ENCODE measurements at regions not wholly inside any gene's neighbourhood (a gene's known extent, or its start where the extent isn't known, plus 50 kb on each side); places are given as distances from the start of the nearest gene placed in this dataset.
"Not testable (repeated sequence)": the region's sequence is repeated elsewhere in the genome, so short reads cannot be mapped to it uniquely, and the experiment has no call there.

DNA sequence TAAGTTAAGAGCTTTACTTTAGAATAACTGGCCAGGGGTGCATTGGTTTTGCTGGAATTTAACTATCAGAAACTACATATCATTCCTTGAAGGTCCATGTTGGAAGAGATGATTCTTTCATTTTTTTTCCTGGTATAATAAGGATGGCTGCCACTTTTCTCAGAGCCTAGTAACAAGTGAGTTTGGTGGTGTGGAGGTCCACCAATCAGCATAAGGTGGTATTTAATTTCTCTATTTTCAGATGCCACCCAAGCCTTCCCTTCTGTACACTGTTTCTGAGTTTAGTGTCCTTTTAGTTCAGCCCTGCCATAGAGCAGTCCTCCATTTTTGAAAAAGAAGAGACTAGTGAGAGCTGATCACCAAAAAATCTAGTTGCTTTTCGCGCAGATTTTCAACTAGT lies 386.3 kb downstream of the USP25 start:
- H3K4me1 Mint-ChIP-seq (ENCODE audit: low read depth), result no peaks in the 10 kb centered on the region
- intact Hi-C loops (cut with micrococcal nuclease), result no loop called here
- DNase-seq (ENCODE audit: low spot score), result no peak
- no peaks in the 10 kb centered on the region for H3K36me3 Mint-ChIP-seq (ENCODE audit: low read depth)
- H3K27me3 Mint-ChIP-seq (ENCODE audit: insufficient read depth), result no peaks in the 10 kb centered on the region
- no peak overlapping the region for H3K4me3 Mint-ChIP-seq
- no peak overlapping the region for H3K27ac Mint-ChIP-seq
- no peaks in the 10 kb centered on the region for H3K9me3 Mint-ChIP-seq

DNA sequence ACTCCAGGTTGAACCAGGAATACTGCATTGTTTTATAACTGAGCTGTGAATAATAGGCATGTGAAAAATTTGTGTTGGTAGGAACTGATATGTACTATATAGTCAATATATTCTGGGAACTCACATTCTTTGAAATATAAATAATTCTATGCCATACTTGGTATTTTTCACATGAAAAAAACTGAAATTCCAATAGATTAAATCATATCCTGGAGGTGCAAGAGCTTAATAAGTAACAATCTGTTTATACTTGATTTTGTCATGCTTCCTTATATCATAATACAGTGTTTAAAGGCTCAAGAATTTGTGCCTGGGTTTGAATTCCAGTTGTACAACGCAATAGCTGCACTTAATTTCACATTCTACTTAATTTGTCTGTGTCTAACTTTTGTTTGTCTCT lies 387.0 kb downstream of the USP25 start:
- Mint-ChIP-seq H3K36me3 (ENCODE audit: low read depth) (no peaks in the 10 kb centered on the region), H3K27ac (no peak overlapping the region), H3K9me3 (no peaks in the 10 kb centered on the region), H3K27me3 (ENCODE audit: insufficient read depth) (no peaks in the 10 kb centered on the region), H3K4me3 (no peak overlapping the region), H3K4me1 (ENCODE audit: low read depth) (no peaks in the 10 kb centered on the region)
- intact Hi-C loops (cut with micrococcal nuclease), result no loop called here
- no peak for DNase-seq (ENCODE audit: low spot score)

GRCh38 chr21:16117331-16117730 lies 387.5 kb downstream of the USP25 start:
- H3K27ac Mint-ChIP-seq, result no peak overlapping the region
- H3K9me3 Mint-ChIP-seq, result no peaks in the 10 kb centered on the region
- intact Hi-C loops (cut with micrococcal nuclease), result no loop called here
- H3K4me3 Mint-ChIP-seq, result no peak overlapping the region
- H3K4me1 Mint-ChIP-seq (ENCODE audit: low read depth), result no peaks in the 10 kb centered on the region
- H3K36me3 Mint-ChIP-seq (ENCODE audit: low read depth), result no peaks in the 10 kb centered on the region
- DNase-seq (ENCODE audit: low spot score), result no peak
- H3K27me3 Mint-ChIP-seq (ENCODE audit: insufficient read depth), result no peaks in the 10 kb centered on the region

- Mint-ChIP-seq H3K27me3 (ENCODE audit: insufficient read depth) (no peaks in the 10 kb centered on the region), H3K4me1 (ENCODE audit: low read depth) (no peaks in the 10 kb centered on the region), H3K9me3 (no peaks in the 10 kb centered on the region), H3K27ac (no peak overlapping the region), H3K36me3 (ENCODE audit: low read depth) (no peaks in the 10 kb centered on the region), H3K4me3 (no peak overlapping the region)
- DNase-seq (ENCODE audit: low spot score), result no peak
- intact Hi-C loops (cut with micrococcal nuclease), result no loop called here
Observed at GRCh38 chr21:16117851-16118590, 388.2 kb downstream of the USP25 start.

DNA sequence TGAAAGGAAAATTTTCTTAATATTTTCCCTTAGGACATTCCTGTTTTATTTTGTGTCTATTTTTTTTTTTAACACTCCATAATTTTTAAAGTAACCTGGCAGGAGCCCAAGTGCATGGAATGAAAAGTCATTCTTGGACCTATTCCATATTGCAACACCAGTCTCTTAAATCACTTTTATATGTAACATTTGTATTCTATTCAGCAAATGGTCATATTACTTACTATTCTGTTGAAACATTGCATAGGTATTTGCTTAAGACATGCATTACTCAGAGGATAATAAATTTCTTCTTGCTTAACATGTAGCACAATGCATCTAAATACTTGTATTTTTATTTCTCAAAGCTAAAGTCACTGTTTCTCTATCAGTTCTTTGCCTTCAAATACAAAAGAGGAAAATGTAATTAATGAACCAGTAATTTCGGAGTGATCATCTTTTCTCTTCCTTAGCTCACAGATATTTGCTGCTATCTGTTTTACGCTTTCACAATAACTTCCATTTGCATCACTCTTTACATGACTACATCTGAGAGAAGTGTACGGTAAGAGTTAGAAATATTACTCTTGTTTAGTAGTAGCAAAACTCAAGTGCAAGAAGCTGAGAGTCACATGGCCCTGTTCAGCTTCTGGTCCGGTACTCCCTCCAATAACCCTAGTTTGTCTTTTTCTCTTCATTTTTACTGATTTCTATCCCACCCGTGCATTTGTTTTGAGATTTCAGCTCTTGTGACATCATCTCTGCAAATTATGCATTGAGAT lies 394.8 kb downstream of the USP25 start:
- H3K36me3 Mint-ChIP-seq (ENCODE audit: low read depth), result no peaks in the 10 kb centered on the region
- no peaks in the 10 kb centered on the region for H3K4me1 Mint-ChIP-seq (ENCODE audit: low read depth)
- no peak overlapping the region for H3K27ac Mint-ChIP-seq
- no peaks in the 10 kb centered on the region for H3K9me3 Mint-ChIP-seq
- no peaks in the 10 kb centered on the region for H3K27me3 Mint-ChIP-seq (ENCODE audit: insufficient read depth)
- intact Hi-C loops (cut with micrococcal nuclease), result no loop called here
- DNase-seq (ENCODE audit: low spot score), result no peak
- no peak overlapping the region for H3K4me3 Mint-ChIP-seq

GRCh38 chr21:16125274-16125673 lies 395.5 kb downstream of the USP25 start:
- H3K36me3 Mint-ChIP-seq (ENCODE audit: low read depth), result no peaks in the 10 kb centered on the region
- no peaks in the 10 kb centered on the region for H3K27me3 Mint-ChIP-seq (ENCODE audit: insufficient read depth)
- H3K4me3 Mint-ChIP-seq, result no peak overlapping the region
- intact Hi-C loops (cut with micrococcal nuclease), result no loop called here
- H3K27ac Mint-ChIP-seq, result no peak overlapping the region
- no peak for DNase-seq (ENCODE audit: low spot score)
- H3K4me1 Mint-ChIP-seq (ENCODE audit: low read depth), result no peaks in the 10 kb centered on the region
- peaks cover 2% of the 10 kb centered on the region for H3K9me3 Mint-ChIP-seq

- H3K4me3 Mint-ChIP-seq; H3K4me1 Mint-ChIP-seq (ENCODE audit: low read depth); DNase-seq (ENCODE audit: low spot score); H3K27me3 Mint-ChIP-seq (ENCODE audit: insufficient read depth); intact Hi-C loops (cut with micrococcal nuclease); H3K27ac Mint-ChIP-seq; H3K36me3 Mint-ChIP-seq (ENCODE audit: low read depth): not testable (repeated sequence)
- H3K9me3 Mint-ChIP-seq, result peaks cover 11% of the 10 kb centered on the region
Observed at GRCh38 chr21:16132453-16132852, 402.7 kb downstream of the USP25 start.

DNA sequence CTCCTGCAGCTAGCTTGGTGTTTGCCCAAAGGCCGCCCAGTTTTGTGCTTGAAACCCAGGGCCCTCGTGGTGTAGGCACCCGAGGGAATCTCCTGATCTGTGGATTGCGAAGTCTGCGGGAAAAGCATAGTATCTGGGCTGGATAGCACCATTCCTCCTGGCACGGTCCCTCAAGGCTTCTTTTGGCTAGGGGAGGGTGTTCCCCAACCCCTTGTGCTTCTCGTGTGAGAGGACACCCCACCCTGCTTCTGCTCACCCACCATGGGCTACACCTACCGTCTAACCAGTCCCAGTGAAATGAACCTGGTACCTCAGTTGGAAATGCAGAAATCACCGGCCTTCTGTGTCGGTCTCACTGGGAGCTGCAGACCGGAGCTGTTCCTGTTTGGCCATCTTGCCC lies 403.5 kb downstream of the USP25 start:
- no peak overlapping the region for H3K4me3 Mint-ChIP-seq
- intact Hi-C loops (cut with micrococcal nuclease), result no loop called here
- no peaks in the 10 kb centered on the region for H3K4me1 Mint-ChIP-seq (ENCODE audit: low read depth)
- H3K27me3 Mint-ChIP-seq (ENCODE audit: insufficient read depth), result no peaks in the 10 kb centered on the region
- peaks cover 11% of the 10 kb centered on the region for H3K9me3 Mint-ChIP-seq
- no peaks in the 10 kb centered on the region for H3K36me3 Mint-ChIP-seq (ENCODE audit: low read depth)
- H3K27ac Mint-ChIP-seq, result no peak overlapping the region
- no peak for DNase-seq (ENCODE audit: low spot score)

GRCh38 chr21:16134134-16134533 lies 404.4 kb downstream of the USP25 start:
- intact Hi-C loops (cut with micrococcal nuclease), result no loop called here
- H3K9me3 Mint-ChIP-seq, result peaks cover 11% of the 10 kb centered on the region

GRCh38 chr21:16137106-16137505 lies 407.3 kb downstream of the USP25 start:
- Mint-ChIP-seq H3K27ac (no peak overlapping the region), H3K9me3 (no peaks in the 10 kb centered on the region), H3K27me3 (ENCODE audit: insufficient read depth) (no peaks in the 10 kb centered on the region), H3K4me1 (ENCODE audit: low read depth) (no peaks in the 10 kb centered on the region), H3K36me3 (ENCODE audit: low read depth) (no peaks in the 10 kb centered on the region), H3K4me3 (no peak overlapping the region)
- intact Hi-C loops (cut with micrococcal nuclease), result no loop called here
- DNase-seq (ENCODE audit: low spot score), result no peak

More at GRCh38 chr21:16134134-16134533, 404.4 kb downstream of the USP25 start:
- Mint-ChIP-seq H3K36me3 (ENCODE audit: low read depth) (no peaks in the 10 kb centered on the region), H3K4me3 (no peak overlapping the region), H3K27ac (no peak overlapping the region), H3K27me3 (ENCODE audit: insufficient read depth) (no peaks in the 10 kb centered on the region), H3K4me1 (ENCODE audit: low read depth) (no peaks in the 10 kb centered on the region)
- no peak for DNase-seq (ENCODE audit: low spot score)

DNA sequence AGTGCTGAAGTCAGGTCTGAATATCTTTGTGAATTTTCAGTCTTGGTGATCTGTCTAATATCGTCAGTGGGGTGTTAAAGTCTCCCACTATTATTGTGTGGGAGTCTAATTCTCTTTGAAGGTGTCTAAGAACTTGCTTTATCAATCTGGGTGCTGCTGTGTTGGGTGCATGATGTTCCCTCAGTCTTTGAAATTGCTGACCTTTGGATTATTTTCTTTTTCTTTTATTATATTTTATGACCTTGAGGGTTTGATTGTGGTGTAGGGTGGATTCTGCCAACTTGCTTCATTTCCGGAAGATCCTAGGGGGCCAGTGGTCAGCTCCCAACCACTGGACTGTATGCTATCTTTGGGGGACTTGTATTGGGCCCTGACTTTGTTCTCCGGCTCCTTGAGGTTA lies 415.3 kb downstream of the USP25 start:
- no peaks in the 10 kb centered on the region for H3K9me3 Mint-ChIP-seq
- H3K27me3 Mint-ChIP-seq (ENCODE audit: insufficient read depth), result no peaks in the 10 kb centered on the region
- no peak overlapping the region for H3K4me3 Mint-ChIP-seq
- no peaks in the 10 kb centered on the region for H3K4me1 Mint-ChIP-seq (ENCODE audit: low read depth)
- no peaks in the 10 kb centered on the region for H3K36me3 Mint-ChIP-seq (ENCODE audit: low read depth)
- intact Hi-C loops (cut with micrococcal nuclease), result no loop called here
- DNase-seq (ENCODE audit: low spot score), result no peak
- H3K27ac Mint-ChIP-seq, result no peak overlapping the region

DNA sequence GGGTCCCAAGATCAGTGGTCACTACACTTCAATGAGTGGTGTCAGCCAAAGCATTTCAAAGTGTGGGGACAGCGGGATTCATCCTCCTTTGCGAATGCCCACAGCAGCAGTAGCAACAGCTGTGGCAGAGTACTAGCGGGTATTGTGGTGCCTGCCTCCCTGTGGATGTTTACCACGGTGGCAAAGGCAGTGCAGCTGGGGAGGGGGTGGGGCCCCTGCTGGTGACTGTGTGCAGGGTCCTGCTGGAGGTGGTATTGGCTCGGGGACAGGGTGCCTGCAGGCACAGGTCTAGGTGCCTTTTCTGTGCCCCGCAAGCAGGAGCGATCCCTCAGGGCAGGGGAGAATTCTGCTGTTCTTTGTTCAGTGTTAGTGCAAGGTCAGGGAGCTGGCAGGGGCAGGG lies 415.7 kb downstream of the USP25 start:
- intact Hi-C loops (cut with micrococcal nuclease), result no loop called here
- Mint-ChIP-seq H3K36me3 (ENCODE audit: low read depth) (no peaks in the 10 kb centered on the region), H3K4me3 (no peak overlapping the region), H3K4me1 (ENCODE audit: low read depth) (no peaks in the 10 kb centered on the region), H3K9me3 (no peaks in the 10 kb centered on the region), H3K27me3 (ENCODE audit: insufficient read depth) (no peaks in the 10 kb centered on the region), H3K27ac (no peak overlapping the region)
- DNase-seq (ENCODE audit: low spot score), result no peak

- Mint-ChIP-seq H3K4me3 (no peak overlapping the region), H3K36me3 (ENCODE audit: low read depth) (no peaks in the 10 kb centered on the region), H3K27ac (no peak overlapping the region), H3K27me3 (ENCODE audit: insufficient read depth) (no peaks in the 10 kb centered on the region), H3K9me3 (no peaks in the 10 kb centered on the region), H3K4me1 (ENCODE audit: low read depth) (no peaks in the 10 kb centered on the region)
- intact Hi-C loops (cut with micrococcal nuclease), result no loop called here
- no peak for DNase-seq (ENCODE audit: low spot score)
Observed at GRCh38 chr21:16154321-16154720, 424.5 kb downstream of the USP25 start.

Data from activated T-helper 1 cell treated with anti-CD3 and anti-CD28 coated beads, Interleukin-12 subunit alpha, Interleukin-12 subunit beta, Interleukin-2, Interleukin-4 antibody, amounts not matched to agents 30 ng/mL and 10 ng/mL and 1 ng/mL, durations not matched to agents 14 hours and 24 hours and 36 hours (primary cell).